Colonic mucosa (tissue), 4 donors: ENCODE measurements at regions not wholly inside any gene's neighbourhood (a gene's known extent, or its start where the extent isn't known, plus 50 kb on each side); places are given as distances from the start of the nearest gene placed in this dataset.

Experiments used
- DNase-seq: peaks from one replicate; pipeline ENCODE4 v3.0.0-alpha.2; 2020
- H3K27ac ChIP-seq: fragments of 200-600 bp; one replicate; pipeline ENCODE4 v1.8.0; 2021
- H3K27me3 ChIP-seq: fragments of 200-600 bp; one replicate; pipeline ENCODE4 v1.8.0; 2021
- H3K36me3 ChIP-seq: fragments of 200-600 bp; one replicate; pipeline ENCODE4 v1.8.0; 2021
- H3K4me1 ChIP-seq: fragments of 200-600 bp; one replicate; pipeline ENCODE4 v1.8.0; 2021; ENCODE audit warnings: mild to moderate bottlenecking
- H3K4me3 ChIP-seq: fragments of 200-600 bp; one replicate; pipeline ENCODE4 v1.8.0; 2021
- H3K9ac ChIP-seq, 2 donors: one replicate each; pipeline ENCODE4 v1.7.0; 2013; ENCODE audit warnings: control low read depth in 2 of 2, low read depth in 2 of 2, low read length in 2 of 2
- H3K9me3 ChIP-seq: fragments of 200-600 bp; one replicate; pipeline ENCODE4 v1.8.0; 2021
- CTCF ChIP-seq: fragments of 200-600 bp; IDR thresholded peaks from one replicate; pipeline ENCODE4 v1.8.0; 2022; ENCODE audit warnings: antibody characterized with exemption, mild to moderate bottlenecking
- intact Hi-C: fragments of 100-400 bp; cut with DNase I; formaldehyde crosslinking; loops from one replicate; pipeline ENCODE4 v1.14.1; 2022
- donor health status: healthy.
- donor health status: DM: no; HTN: no; CAD: no.
- donor health status: DM: no; HTN: no; CAD: no.

- no peak overlapping the region for H3K9ac ChIP-seq
- H3K27me3 ChIP-seq: no peaks in the 10 kb centered on the region
- DNase-seq: no peak
- intact Hi-C loops: no loop called here
- H3K9me3 ChIP-seq: no peaks in the 10 kb centered on the region
- H3K27ac ChIP-seq: no peak overlapping the region
- no peak overlapping the region for H3K4me3 ChIP-seq
- no peak for TF ChIP-seq CTCF
- no peaks in the 10 kb centered on the region for H3K36me3 ChIP-seq
- H3K4me1 ChIP-seq: no peaks in the 10 kb centered on the region
Observed at GRCh38 chr18:46425511-46425910, 231.5 kb downstream of the LOXHD1 start.

DNA sequence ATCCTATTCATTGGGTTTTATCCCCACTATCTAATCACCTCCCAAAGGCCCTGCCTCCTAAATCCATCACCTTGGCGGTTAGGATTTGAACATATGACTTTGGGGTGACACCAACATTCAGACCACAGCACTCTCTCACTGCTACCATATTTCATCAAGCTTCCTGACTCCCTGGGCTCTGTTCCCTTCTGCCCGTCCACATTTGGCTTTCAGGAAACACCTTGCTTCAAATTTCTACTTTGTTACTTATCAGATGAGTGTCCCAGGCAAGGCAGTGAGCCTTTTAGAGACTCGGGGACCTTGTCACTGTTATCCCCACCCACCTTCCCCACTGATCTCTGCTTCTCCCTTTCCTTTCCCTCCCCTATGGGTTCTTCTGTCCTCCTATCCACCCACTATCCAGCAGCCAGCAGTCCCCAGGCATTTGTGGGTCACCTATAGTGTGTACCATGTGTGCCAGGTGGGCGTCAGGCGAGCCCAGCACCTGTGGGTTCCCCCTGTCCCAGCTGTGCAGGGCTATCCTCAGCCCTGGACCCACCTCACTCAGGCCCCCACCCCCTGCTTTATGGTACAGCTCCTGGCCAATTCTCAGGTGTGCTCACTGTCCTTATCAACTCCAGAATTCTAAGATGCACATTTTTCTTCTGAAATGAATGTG, 230.9 kb downstream of the LOXHD1 start:
- no peak for DNase-seq
- Histone ChIP-seq H3K4me3 (no peak overlapping the region), H3K9me3 (no peaks in the 10 kb centered on the region), H3K27me3 (no peaks in the 10 kb centered on the region), H3K9ac (no peak overlapping the region), H3K36me3 (no peaks in the 10 kb centered on the region), H3K27ac (no peak overlapping the region), H3K4me1 (no peaks in the 10 kb centered on the region)
- TF ChIP-seq CTCF: no peak
- intact Hi-C loops: no loop called here

DNA sequence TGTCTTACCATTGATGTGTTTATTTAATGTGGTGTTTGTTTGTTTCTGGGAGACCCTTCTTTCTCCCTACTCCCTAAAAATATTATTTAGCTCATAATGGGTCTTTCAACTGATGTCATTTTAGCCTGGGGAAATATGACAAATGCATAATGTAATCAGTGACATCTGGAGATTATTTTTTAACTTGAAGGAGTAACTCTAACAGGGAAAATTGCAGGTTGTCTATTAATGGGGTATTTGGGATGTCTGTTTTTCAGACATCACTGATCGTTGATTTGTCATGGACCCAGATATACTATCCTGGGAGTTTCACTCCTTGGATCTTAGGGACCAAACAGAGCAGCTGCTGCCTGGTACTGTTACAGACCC, 230.4 kb downstream of the LOXHD1 start:
- H3K27ac ChIP-seq: no peak overlapping the region
- no peak overlapping the region for H3K4me3 ChIP-seq
- H3K4me1 ChIP-seq: no peaks in the 10 kb centered on the region
- no peak for DNase-seq
- no peak for TF ChIP-seq CTCF
- H3K9me3 ChIP-seq: no peaks in the 10 kb centered on the region
- H3K9ac ChIP-seq: no peak overlapping the region
- no peaks in the 10 kb centered on the region for H3K36me3 ChIP-seq
- H3K27me3 ChIP-seq: no peaks in the 10 kb centered on the region
- intact Hi-C loops: no loop called here
